HepG2 (cell line): ENCODE measurements at regions not wholly inside any gene's neighbourhood (a gene's known extent, or its start where the extent isn't known, plus 50 kb on each side); places are given as distances from the start of the nearest gene placed in this dataset.

ENCODE experiments used
- GMEB1 ChIP-seq: sonication (generic); formaldehyde crosslinking; IDR thresholded peaks from 2 replicates; pipeline ENCODE4 v1.5.1; 2020; ENCODE audit warnings: missing genetic modification reagents, mild to moderate bottlenecking, borderline replicate concordance
- MED8 ChIP-seq: sonication (generic); formaldehyde crosslinking; IDR thresholded peaks from 2 replicates; pipeline ENCODE4 v1.8.1; 2023; ENCODE audit warnings: mild to moderate bottlenecking, missing genetic modification reagents; ENCODE audit not compliant: insufficient replicate concordance
- PLSCR1 ChIP-seq: sonication (generic); formaldehyde crosslinking; IDR thresholded peaks from 2 replicates; pipeline ENCODE4 v1.5.0; 2020; ENCODE audit warnings: missing genetic modification reagents, mild to moderate bottlenecking, borderline replicate concordance
- RBAK ChIP-seq: sonication (generic); formaldehyde crosslinking; IDR thresholded peaks from 2 replicates; pipeline ENCODE4 v1.5.1; 2020; ENCODE audit warnings: mild to moderate bottlenecking, missing genetic modification reagents
- TF ChIP-seq, protein P1 (sequence below): sonication (generic); formaldehyde crosslinking; IDR thresholded peaks from 2 replicates; pipeline ENCODE4 v1.9.0; 2021; ENCODE audit warnings: mild to moderate bottlenecking, missing genetic modification reagents
- TF ChIP-seq, protein P2 (sequence below): sonication (generic); formaldehyde crosslinking; IDR thresholded peaks from 2 replicates; pipeline ENCODE4 v1.9.0; 2022; ENCODE audit warnings: low read depth, missing genetic modification reagents

DNA sequence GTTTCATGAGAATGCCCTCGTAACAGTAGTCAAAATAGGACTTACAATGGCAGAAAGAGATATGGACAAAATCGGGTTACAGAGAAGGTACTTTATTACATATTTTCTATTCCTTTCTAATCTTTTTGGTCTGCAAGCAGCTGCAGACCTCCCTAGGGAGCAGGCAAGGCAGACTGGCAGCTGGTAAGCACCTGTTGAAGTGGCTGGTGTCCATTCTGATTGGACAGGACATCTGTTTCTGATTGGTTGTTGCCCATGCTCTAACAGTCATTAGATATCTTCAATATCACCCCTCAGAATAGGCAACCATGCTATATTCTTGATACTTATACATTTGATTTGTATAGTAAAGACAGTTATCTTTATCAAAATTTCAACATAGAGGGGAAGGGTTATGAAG lies 606.3 kb downstream of the KCNJ2 start (continued):
- TF ChIP-seq, protein P1, sequence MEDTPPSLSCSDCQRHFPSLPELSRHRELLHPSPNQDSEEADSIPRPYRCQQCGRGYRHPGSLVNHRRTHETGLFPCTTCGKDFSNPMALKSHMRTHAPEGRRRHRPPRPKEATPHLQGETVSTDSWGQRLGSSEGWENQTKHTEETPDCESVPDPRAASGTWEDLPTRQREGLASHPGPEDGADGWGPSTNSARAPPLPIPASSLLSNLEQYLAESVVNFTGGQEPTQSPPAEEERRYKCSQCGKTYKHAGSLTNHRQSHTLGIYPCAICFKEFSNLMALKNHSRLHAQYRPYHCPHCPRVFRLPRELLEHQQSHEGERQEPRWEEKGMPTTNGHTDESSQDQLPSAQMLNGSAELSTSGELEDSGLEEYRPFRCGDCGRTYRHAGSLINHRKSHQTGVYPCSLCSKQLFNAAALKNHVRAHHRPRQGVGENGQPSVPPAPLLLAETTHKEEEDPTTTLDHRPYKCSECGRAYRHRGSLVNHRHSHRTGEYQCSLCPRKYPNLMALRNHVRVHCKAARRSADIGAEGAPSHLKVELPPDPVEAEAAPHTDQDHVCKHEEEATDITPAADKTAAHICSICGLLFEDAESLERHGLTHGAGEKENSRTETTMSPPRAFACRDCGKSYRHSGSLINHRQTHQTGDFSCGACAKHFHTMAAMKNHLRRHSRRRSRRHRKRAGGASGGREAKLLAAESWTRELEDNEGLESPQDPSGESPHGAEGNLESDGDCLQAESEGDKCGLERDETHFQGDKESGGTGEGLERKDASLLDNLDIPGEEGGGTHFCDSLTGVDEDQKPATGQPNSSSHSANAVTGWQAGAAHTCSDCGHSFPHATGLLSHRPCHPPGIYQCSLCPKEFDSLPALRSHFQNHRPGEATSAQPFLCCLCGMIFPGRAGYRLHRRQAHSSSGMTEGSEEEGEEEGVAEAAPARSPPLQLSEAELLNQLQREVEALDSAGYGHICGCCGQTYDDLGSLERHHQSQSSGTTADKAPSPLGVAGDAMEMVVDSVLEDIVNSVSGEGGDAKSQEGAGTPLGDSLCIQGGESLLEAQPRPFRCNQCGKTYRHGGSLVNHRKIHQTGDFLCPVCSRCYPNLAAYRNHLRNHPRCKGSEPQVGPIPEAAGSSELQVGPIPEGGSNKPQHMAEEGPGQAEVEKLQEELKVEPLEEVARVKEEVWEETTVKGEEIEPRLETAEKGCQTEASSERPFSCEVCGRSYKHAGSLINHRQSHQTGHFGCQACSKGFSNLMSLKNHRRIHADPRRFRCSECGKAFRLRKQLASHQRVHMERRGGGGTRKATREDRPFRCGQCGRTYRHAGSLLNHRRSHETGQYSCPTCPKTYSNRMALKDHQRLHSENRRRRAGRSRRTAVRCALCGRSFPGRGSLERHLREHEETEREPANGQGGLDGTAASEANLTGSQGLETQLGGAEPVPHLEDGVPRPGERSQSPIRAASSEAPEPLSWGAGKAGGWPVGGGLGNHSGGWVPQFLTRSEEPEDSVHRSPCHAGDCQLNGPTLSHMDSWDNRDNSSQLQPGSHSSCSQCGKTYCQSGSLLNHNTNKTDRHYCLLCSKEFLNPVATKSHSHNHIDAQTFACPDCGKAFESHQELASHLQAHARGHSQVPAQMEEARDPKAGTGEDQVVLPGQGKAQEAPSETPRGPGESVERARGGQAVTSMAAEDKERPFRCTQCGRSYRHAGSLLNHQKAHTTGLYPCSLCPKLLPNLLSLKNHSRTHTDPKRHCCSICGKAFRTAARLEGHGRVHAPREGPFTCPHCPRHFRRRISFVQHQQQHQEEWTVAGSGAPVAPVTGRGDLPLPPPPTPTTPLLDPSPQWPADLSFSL (CRISPR knock-in tag): no peak
- TF ChIP-seq GMEB1 (no peak), RBAK (CRISPR knock-in tag) (no peak), PLSCR1 (CRISPR knock-in tag) (no peak), MED8 (CRISPR knock-in tag) (no peak)
- TF ChIP-seq, protein P2, sequence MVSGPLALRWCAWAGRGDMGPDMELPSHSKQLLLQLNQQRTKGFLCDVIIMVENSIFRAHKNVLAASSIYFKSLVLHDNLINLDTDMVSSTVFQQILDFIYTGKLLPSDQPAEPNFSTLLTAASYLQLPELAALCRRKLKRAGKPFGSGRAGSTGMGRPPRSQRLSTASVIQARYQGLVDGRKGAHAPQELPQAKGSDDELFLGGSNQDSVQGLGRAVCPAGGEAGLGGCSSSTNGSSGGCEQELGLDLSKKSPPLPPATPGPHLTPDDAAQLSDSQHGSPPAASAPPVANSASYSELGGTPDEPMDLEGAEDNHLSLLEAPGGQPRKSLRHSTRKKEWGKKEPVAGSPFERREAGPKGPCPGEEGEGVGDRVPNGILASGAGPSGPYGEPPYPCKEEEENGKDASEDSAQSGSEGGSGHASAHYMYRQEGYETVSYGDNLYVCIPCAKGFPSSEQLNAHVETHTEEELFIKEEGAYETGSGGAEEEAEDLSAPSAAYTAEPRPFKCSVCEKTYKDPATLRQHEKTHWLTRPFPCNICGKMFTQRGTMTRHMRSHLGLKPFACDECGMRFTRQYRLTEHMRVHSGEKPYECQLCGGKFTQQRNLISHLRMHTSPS (CRISPR knock-in tag): no peak
- TF ChIP-seq, all 625 proteins: peak for 0
